DLD1 (cell line): ENCODE measurements at regions not wholly inside any gene's neighbourhood (a gene's known extent, or its start where the extent isn't known, plus 50 kb on each side); places are given as distances from the start of the nearest gene placed in this dataset.

Experiments
- in situ Hi-C: cut with HindIII; loops from 2 replicates; pipeline ENCODE4 v1.10.0; 2017; ENCODE audit warnings: low sequenced_read_pairs

DNA sequence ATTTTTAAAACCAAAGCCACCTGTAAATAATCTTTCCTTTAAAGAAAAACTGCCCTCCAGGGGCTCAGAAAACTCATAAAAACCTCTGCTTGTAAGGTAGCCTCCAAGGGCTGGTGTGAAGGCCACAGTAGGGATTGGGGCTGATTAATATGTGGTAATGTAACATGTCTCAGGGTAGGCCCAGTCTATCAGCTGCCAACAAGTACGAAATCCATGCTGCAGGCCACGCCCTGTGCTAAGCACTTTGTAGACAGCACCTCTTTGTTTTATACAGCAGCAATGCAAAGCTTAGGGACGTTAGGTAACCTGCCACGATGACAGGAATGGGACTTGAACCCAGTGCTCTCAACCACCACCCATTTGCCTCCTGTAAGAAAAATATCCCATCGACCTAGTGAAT, 65.6 kb upstream of the PRICKLE2 start:
- in situ Hi-C loops, result no loop called here

DNA sequence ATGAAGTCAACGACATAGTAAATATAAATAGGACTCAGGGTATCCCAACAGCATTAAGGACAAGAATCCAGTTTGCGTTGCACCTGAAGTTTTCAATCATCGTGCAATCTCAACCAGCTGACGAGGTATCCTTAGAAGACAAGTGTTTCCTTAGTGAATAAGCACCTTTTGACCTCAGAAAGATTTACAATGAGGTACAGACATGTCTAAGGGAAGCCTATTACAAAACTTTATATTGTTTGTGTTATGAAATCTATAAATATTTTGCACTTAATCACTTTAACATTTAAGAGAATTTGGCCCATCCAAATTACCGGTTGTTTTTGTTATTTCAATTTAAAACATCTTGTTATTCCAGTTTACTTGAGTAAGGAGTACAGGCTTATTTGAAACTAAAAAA, 64.9 kb upstream of the PRICKLE2 start:
- in situ Hi-C loops, result no loop called here

DNA sequence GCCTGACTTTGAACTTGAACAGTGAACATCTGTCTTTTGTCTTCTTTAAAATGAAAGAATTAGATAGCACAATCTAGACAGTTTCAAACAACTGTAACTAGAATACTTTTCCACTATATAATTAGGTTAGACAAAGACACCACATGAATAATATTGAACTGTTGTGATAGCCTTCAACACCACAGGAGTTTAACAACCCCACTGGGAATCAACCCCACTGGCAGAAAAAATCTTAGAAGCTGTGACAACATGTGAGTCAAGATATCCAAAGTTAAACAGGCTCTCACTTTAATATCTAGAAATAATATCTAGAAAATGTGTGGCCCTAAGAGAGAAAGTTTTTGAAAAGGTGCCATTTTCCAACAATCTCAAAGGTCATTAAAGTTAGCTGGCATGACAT, 64.4 kb upstream of the PRICKLE2 start:
- in situ Hi-C loops, result no loop called here

- in situ Hi-C loops, result no loop called here
These were observed 53.4 kb upstream of the PRICKLE2 start for GRCh38 chr3:64278625-64279024.

- in situ Hi-C loops, result no loop called here
These were observed 50.9 kb upstream of the PRICKLE2 start for GRCh38 chr3:64276131-64276530.
